ENCODE measurements at regions not wholly inside any gene's neighbourhood (a gene's known extent, or its start where the extent isn't known, plus 50 kb on each side); places are given as distances from the start of the nearest gene placed in this dataset.
"Not testable (repeated sequence)": the region's sequence is repeated elsewhere in the genome, so short reads cannot be mapped to it uniquely, and the experiment has no call there.

DNA sequence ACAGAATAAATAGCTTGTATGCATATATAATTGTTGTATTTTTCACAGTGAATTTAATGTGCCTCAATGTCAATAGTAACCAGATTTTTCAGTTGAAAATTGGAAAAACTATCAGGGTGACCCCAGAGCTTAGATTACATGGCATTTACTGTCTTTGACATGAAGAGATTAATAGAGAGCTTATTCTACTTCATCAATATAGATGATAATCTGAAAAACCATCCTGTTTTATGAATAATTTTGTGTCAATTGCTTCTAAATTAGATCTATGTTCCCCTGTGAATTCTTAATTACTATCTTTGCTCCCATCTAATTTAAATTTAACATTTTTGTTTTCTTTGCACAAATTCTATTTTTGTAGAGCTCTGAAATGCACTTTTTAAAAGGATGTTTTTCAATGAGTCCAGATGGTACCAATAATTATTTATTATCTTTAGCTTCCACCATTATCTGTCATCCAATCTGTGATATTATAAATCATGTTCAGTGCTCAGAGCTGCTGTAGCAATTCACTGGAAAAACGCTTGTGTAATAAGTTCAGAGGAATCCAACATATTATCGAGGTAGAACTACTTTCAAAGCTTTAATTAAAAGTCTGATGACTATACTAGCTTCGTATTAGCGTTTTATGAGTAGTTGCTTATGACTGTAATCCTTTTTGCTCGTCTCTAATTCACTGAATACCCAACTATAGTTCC is 291.4 kb downstream of the JRKL start:
- in situ Hi-C loops (cut with HindIII; ENCODE audit: low sequenced_read_pairs): no loop called here

DNA sequence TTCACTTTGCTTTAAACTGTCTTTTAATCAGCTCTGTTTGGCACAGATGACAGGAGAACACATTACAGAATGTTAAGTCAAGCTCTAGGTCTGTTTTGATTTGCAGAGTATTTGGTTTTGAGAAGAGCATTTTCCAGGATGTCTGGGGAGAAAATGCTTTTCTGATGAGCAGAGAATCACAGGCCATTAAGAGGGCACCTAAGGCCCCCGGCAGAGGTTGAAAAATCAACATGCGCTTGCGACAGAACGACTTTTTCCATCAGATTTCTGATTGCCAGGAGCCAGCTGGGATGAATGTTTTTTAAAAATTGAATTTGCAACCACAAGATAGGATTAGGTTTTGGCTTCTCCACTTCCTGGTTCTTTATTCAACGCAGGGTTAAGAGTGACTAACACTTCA is 304.5 kb downstream of the JRKL start:
- in situ Hi-C loops (cut with HindIII; ENCODE audit: low sequenced_read_pairs): no loop called here

DNA sequence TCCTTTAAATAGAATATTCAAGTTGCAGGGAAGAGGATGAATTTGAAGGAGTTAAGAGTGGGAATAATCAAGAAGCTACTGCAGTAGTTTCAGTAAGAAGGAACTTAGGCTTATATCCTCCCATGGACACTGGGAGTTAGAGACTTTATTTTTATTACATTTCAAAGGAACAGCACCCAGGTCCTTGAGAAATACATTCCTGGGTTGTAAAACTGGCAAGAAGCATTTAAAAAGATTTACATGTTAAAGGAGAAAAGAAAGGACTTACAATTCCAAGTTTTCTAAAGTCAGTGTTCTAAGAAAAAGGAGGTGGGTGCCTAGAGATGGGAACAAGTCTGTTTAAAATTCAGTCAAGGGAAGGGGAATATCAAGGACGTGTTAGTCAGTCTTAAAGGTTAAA is 306.9 kb downstream of the JRKL start:
- in situ Hi-C loops (cut with HindIII; ENCODE audit: low sequenced_read_pairs): no loop called here

DNA sequence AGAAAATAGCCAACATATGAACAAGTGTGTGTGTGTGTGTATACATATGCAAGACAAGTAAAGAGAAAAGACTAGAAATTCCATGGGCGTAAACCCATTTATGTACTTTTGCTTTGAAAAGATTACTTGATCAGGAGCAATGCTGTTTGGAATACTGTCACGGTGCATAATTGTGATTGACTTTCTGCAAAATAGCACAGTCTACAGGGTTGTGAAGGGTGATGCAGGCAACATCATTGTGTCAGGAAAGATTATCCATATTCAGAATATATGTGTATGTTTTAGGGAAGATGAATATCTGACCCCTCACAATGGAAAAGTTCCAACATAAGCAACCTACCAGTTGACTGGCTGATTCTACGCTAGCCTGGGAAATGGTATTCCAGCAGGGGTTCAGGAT is 307.7 kb downstream of the JRKL start:
- in situ Hi-C loops (cut with HindIII; ENCODE audit: low sequenced_read_pairs): no loop called here

DNA sequence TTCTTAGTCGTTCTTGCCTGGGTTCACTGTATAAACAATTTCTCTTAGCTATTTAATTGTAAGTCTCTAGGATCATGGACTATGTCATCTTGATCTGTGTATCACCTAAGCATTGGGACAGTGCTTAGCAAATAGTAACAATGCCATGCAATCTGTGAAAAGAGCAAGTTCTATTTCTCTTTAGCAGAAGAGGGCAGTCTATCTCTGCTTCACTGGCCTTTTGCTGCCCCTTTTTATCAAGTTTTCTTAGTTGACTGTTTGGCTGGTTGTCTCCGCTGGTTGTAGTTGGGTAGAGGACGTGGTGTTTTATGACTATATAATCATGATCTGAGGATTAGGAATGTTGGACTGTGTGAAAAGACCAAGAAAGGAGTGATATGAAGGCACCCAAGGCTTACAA is 315.0 kb downstream of the JRKL start:
- in situ Hi-C loops (cut with HindIII; ENCODE audit: low sequenced_read_pairs): no loop called here

DNA sequence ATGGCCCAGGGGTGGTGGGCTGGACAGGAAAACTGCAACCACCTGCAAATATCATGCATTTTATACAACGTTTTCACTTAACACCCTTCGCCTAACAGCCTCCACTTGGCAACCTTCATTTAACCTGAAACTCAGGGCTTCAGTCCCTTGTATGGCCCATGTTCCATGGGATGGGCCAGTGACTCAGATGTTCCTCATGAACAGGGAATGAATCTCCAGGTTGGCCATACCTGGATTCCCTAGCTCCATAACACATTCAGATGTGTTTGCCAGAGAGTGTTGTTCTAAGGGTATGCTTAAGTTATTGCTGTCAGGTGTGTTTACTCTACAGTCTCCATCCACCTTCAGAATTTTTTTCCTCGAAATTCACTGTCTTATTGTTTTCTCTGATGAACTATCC is 316.9 kb downstream of the JRKL start:
- in situ Hi-C loops (cut with HindIII; ENCODE audit: low sequenced_read_pairs): no loop called here

DNA sequence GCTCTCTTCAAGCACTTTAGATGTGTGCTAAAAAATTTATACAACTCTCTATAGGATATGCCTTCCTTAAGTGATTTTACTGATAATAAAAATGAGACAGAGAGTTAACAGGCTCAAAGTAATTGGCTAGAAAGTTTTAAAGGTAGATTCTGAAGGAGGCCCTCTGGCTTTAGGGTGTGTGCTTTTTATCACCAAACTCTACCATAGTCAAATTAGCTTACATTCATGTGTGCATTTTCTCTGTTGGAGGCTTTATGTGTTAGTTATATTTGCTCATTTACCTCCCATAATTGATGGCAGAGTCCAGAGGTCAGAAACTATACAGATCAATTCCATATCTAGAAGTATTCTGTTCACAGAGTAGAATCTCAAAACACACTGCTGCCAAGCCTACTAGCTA is 317.5 kb downstream of the JRKL start:
- in situ Hi-C loops (cut with HindIII; ENCODE audit: low sequenced_read_pairs): no loop called here

DNA sequence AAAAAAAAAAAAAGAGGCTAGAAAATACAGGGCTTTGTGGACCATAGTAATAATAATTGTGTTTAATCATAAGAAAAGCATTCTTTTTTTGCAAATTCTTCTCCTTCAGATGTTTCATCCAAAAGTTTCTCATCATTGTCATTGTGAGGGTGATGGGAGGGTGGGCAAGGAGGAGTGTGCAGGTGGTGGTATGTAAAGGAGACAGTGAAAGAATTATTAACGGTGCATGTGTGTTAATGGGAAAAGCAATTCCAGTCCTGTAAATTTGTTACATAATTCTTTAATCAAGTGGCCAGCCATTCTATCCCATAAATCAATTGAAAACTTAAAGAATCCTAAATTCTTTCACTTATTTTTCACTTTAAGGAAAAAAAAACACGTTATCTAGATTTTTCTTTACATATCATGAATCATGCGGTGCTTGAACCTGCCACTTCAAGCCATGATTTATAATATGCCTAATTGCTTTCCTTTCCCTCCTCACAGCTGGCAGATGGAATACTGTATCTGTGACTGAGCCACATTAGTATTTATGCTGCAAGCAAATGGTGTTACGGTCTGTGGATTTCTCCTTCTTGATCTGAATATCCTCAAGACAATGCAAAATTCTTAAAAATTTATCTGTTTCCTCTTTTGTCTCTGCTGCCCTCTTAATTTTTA is 318.5 kb downstream of the JRKL start:
- in situ Hi-C loops (cut with HindIII; ENCODE audit: low sequenced_read_pairs): no loop called here

DNA sequence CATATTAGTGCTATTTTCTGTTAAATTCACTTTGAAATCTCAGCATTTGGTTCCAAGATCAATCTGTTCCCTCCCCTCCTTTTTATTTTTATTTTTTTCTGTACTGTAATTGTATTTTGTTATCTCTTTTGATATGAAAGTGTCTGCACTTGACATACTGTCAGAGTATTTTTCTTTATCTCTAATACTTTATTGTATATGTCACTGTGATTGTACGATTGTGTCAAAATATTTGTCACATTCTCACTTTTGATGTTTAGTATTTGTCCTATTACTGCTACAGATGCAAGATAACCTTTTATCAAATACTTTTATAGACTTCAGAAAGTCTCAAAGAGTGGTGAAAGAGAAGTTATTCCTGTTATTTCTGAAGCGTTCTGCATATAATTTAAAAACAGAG is 323.5 kb downstream of the JRKL start:
- in situ Hi-C loops (cut with HindIII; ENCODE audit: low sequenced_read_pairs): no loop called here

DNA sequence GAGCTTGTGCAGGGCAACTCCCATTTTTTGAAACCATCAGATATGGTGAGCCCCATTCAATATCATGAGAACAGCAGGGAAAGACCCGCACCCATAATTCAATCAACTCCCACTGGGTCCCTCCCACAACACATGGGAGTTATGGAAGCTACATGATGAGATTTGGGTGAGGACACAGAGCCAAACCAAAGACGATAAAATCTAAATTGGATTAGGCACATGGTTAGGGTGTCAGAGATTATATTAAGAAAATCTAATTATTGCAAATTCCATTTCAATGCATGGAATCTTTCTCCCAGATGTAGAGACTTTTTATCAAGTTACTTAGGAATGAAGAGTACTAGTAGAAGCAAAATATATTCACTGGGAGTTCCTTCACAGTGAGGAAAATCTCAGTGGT is 324.9 kb downstream of the JRKL start:
- in situ Hi-C loops (cut with HindIII; ENCODE audit: low sequenced_read_pairs): no loop called here

DNA sequence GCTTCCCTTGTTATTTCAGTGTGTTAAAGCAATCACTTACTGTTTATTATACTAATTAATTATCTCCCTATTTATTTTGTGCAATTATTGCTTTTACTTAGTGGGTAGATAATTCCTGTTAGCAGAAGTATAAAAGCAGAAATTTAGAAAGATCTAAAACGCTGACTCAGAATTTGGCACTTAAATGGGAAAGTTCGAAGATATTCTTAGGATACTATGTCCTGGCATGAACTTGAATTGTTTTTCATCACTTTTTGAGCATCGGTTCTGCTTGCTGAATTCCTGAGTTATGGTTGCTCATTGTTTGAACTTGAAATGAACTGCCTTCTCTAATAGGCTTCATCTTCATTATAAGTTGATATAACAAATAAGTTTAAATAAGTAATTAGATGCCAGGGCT is 325.4 kb downstream of the JRKL start:
- in situ Hi-C loops (cut with HindIII; ENCODE audit: low sequenced_read_pairs): no loop called here

DNA sequence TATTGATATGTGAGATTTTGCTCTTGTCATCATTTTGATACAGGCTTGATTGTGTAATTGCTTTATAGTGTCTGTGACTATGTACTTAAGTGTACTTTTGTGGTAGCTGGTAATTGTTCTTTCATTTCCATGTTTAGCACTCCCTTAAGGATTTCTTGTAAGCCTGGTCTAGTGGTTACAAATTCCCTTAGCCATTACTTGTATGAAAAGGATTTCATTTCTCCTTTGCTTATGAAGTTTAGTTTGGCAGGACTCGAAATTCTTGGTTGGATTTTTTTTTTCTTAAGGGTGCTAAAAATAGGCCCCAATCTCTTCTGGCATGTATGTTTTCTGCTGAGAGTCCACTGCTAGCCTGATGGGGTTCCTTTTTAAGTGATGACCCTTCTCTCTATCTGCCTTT is 346.8 kb downstream of the JRKL start:
- in situ Hi-C loops (cut with HindIII; ENCODE audit: low sequenced_read_pairs): no loop called here

DNA sequence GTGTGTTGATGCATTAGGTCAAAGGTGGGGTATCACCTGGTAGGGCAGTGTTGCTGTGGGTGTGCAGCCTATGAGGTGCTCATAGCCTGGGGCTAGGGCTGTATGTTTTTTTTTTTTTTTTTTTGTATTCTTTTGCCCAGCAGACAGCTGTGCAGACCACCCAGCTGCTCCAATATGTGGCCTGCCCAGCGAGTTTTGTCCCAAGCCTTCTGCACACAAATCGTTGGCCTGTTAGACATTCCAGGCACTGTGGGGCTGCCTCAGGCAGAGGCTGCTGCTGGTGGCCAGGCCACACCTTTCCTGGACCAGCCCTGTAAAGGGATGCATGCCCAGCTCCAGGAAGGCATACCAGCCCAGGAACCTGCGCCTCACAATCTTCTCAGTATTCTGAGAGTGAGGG is 348.5 kb downstream of the JRKL start:
- in situ Hi-C loops (cut with HindIII; ENCODE audit: low sequenced_read_pairs): no loop called here

DNA sequence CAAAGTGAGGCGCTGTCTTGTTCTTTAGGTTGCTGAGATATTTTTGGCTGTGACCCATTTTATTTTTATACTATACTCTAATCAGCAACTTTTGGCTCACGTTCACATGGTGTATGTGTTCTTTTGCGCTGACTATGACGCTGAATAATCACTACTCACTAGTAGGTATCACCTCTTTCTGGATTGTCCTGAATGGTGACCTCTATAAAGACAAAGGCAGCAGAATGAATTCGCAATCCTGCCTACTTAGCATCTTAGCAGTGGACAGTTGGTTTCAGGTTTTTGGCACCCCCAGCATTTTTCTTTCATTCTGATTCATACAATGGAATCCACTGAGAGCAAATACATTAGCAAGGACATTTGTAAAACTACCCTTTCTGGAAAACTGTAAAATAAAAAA is 351.3 kb downstream of the JRKL start:
- in situ Hi-C loops (cut with HindIII; ENCODE audit: low sequenced_read_pairs): no loop called here

DNA sequence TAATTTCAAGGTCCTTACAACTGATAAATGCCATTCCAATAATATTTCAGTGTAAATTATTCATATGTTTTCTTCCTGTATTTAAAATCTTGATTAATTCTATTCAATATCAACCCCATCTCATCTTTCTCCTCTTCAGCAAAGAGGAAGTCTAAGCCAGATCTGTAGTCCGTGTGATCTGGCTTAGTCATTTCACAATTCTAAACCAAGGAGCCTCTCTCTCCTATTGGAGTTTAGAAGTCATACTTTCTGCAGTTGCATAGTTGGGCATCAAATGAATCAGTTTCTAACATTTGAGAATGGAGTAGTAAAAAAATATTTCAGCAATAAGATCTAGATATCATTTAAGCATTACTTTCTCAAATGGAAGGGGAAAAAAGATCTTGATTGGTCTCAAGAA is 354.9 kb downstream of the JRKL start:
- in situ Hi-C loops (cut with HindIII; ENCODE audit: low sequenced_read_pairs): no loop called here

DNA sequence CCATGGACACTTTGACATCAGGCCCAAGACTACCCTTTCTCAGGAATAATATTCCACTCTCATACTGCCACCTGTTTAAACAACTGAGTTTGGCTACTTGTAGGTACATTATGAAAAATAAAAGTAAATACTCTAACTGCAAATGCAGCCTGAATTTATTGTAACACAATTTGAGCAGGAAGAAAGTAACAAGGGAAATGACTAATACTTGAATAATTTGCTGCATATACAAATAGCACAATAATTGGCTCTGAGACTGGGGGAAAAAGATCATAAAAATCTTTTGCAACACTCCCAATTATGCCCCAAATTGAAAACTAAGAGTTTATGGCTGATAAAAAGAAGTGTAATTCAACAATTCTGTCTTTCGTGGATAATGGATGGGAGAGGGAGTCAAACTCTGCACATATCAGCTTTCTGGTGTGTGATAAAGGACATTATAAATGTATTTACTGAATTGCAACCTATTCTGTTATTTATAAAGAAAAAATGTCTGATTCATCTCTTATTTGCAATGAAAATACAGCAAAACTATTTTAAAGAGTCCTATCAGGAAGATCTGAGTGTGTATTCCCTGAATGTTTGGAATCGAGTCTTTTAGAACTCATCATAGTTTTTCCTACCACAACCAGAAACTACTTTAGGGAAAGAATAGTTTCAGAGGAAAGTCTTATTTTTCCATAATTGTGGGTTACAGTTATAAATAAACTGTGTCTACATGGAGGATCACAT is 359.0 kb downstream of the JRKL start:
- in situ Hi-C loops (cut with HindIII; ENCODE audit: low sequenced_read_pairs): no loop called here

DNA sequence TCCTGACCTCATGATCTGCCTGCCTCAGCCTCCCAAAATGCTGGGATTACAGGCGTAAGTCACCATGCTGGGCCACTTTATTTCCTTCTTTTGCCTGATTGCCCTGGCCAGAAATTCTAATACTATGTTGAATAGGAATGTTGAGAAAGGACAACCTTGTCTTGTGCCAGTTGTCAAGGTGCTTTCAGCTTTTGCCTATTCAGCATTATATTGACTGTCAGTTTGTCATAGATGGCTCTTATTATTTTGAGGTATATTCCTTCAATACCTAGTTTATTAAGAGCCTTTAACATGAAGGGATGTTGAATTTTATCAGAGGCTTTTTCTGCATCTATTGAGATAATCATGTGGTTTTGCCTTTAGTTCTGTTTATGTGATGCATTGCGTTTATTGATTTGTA is 362.0 kb downstream of the JRKL start:
- in situ Hi-C loops (cut with HindIII; ENCODE audit: low sequenced_read_pairs): not testable (repeated sequence)

DNA sequence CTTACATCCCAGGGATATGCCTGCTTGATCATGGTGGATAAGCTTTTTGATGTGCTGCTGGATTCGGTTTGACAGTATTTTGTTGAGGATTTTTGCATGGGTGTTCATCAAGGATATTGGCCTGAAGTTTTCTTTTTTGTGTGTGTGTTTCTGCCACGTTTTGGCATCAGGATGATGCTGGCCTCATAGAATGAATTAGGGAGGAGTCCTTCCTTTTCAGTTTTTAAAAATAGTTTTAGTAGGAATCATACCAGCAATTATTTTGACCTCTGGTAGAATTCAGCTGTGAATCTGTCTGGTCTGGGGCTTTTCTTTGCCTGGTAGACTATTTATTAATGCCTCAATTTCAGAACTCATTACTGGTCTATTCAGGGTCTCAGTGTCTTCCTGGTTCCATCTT is 362.4 kb downstream of the JRKL start:
- in situ Hi-C loops (cut with HindIII; ENCODE audit: low sequenced_read_pairs): no loop called here

DNA sequence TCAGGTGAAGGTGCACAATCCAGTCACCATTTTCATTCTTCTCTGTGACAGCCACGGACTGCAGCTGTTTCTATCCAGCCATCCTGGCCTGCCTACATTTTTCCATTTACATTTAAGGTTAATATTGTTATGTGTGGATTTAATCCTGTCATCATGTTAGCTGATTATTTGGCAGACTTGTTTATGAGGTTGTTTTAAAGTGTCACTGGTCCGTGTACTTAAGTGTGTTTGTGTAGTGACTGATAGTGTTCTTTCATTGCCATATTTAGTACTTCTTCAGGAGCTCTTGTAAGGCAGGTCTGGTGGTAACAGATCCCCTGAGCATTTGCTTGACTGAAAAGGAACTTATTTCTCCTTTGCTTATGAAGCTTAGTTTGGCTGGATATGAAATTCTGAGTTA is 364.2 kb downstream of the JRKL start:
- in situ Hi-C loops (cut with HindIII; ENCODE audit: low sequenced_read_pairs): no loop called here

DNA sequence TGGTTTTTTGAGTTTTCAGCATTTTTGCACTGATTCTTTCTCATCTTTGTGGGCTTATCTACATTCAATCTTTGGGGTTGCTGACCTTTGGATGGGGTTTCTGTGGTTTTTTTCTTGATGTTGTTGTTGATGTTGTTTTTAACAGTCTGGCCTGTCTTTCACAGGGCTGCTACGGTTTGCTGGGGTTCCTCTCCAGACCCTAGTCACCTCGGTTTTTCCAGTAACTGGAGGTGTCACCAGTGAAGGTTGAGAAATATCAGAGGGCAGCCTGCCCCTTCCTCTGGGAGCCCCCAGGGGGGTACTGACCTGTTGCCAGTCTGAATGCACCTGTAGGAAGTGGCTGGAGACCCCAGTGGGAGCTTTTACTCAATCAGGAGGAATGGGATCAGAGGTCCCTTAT is 365.4 kb downstream of the JRKL start:
- in situ Hi-C loops (cut with HindIII; ENCODE audit: low sequenced_read_pairs): no loop called here

DNA sequence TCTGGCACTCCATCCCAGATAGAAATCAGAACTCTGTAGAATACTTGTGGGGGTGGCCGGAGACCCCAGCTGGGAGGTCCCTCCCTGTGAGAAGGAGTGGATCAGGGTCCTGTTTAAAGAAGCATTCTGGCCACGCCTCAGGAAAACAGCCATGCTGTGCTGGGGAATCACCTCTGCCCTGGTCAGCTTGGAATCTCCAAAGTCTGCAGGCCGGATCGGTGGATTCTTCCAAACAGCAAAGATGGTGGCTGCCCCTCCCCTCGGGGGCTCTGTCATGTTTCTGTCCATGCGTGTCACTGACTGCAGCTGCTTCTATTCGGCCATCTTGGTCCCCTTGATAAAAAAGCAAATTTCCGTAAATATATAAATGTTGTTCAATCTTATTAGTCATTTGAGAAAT is 365.9 kb downstream of the JRKL start:
- in situ Hi-C loops (cut with HindIII; ENCODE audit: low sequenced_read_pairs): no loop called here

DNA sequence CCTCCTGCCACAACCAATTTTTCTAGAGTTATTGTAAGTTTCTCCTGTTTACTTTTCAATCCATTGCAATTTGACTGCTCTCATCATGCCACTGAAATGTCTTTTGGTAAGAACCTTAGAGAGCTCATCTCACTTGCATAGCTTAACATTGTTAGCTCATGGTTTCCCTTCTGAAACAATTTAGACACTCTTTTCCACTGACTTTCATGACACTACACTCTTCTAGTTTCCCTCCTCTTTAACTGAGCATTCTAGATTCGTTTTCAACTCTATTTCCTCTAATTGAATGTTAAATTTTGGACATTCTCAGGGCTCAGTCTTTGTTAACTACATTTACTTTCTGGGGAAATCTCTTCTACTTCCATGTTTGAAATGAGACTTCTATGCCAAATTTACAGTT is 369.1 kb downstream of the JRKL start:
- in situ Hi-C loops (cut with HindIII; ENCODE audit: low sequenced_read_pairs): no loop called here

Measured in DLD1 (cell line).